Transverse colon (tissue), 3 donors: ENCODE measurements at regions not wholly inside any gene's neighbourhood (a gene's known extent, or its start where the extent isn't known, plus 50 kb on each side); places are given as distances from the start of the nearest gene placed in this dataset.

Source experiments
- POLR2A ChIP-seq: fragments of 450-650 bp; IDR thresholded peaks from one replicate; pipeline ENCODE4 v1.6.1; 2016; ENCODE audit warnings: antibody characterized with exemption, mild to moderate bottlenecking, moderate library complexity
- TF ChIP-seq, protein P1 (sequence below), 5 experiments: fragments of 200-600 bp in 3 of 5; fragments of 450-650 bp in 2 of 5; sonication (generic) in 3 of 5; IDR thresholded peaks; 1 replicate in 2 of 5; 2 replicates in 3 of 5; pipeline ENCODE4 v1.5.1; 2016 to 2017; ENCODE audit warnings: antibody characterized with exemption in 5 of 5, inconsistent platforms in 3 of 5, mild to moderate bottlenecking in 2 of 5, moderate library complexity in 1 of 5

DNA sequence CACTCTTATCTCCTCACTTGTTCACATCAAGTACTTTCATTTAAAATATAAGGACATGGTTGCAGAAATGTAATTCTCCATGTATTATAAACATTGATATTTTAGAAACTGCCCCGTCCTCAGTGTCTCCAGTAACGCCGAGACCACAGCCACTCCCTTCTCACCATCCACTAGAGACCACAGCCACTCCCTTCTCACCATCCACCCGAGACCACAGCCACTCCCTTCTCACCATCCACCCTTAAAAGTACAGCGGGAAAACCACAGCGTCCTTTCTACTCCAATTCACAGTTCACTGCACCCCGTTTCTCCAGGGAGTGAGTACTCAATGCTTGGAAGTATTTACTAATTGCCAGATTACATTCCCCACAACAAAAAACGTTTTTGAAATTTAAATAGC is 1452.2 kb upstream of the ACVR2A start:
- TF ChIP-seq, protein P1, sequence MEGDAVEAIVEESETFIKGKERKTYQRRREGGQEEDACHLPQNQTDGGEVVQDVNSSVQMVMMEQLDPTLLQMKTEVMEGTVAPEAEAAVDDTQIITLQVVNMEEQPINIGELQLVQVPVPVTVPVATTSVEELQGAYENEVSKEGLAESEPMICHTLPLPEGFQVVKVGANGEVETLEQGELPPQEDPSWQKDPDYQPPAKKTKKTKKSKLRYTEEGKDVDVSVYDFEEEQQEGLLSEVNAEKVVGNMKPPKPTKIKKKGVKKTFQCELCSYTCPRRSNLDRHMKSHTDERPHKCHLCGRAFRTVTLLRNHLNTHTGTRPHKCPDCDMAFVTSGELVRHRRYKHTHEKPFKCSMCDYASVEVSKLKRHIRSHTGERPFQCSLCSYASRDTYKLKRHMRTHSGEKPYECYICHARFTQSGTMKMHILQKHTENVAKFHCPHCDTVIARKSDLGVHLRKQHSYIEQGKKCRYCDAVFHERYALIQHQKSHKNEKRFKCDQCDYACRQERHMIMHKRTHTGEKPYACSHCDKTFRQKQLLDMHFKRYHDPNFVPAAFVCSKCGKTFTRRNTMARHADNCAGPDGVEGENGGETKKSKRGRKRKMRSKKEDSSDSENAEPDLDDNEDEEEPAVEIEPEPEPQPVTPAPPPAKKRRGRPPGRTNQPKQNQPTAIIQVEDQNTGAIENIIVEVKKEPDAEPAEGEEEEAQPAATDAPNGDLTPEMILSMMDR (IDR thresholded peaks at IDR 0.05) = no peak
- no peak for TF ChIP-seq POLR2A
